GM13977 (cell line): ENCODE measurements at regions not wholly inside any gene's neighbourhood (a gene's known extent, or its start where the extent isn't known, plus 50 kb on each side); places are given as distances from the start of the nearest gene placed in this dataset.
"Not testable (repeated sequence)": the region's sequence is repeated elsewhere in the genome, so short reads cannot be mapped to it uniquely, and the experiment has no call there.

Experiments
- DNase-seq: peaks from one replicate; pipeline ENCODE4 v3.0.0; 2012; ENCODE audit warnings: low spot score
- CTCF ChIP-seq: IDR thresholded peaks from 2 replicates; pipeline ENCODE4 v1.5.1; 2012; ENCODE audit warnings: mild to moderate bottlenecking, control low read depth; ENCODE audit not compliant: insufficient read depth; ENCODE audit errors: extremely low read depth, missing control alignments
- in situ Hi-C: fragments of 300-500 bp; cut with MboI; formaldehyde crosslinking; loops from one replicate; pipeline ENCODE4 v1.12.0; 2022; ENCODE audit warnings: low sequenced_read_pairs, low pct_unique_long_range_greater_than_20kb, mixed read lengths, inconsistent platforms; ENCODE audit not compliant: unreplicated experiment

- in situ Hi-C loops, result no loop called here
These were observed 433.1 kb upstream of the AMELY start for GRCh38 chrY:7344661-7345060.

DNA sequence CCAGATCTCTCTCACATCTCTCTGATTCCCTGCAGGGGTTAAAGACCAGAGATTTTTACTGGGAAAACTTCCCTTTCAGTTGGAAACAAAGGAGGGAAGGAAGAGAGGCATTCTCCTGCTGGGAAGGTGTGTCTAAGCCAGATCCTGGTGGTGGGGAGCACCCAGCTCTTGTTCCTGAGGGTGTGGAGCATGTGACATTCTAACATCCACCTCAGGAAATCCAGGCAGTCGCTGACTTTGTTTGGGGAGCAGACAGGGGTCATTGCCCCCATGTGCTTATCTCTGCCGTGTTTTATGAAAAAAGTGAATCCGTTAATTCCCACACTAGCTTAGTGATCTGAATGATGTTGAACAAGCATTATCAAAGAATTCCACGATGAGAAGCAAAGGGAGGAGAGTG lies 431.7 kb upstream of the AMELY start:
- in situ Hi-C loops, result no loop called here
- no peak for TF ChIP-seq CTCF

More at GRCh38 chrY:7344661-7345060, 433.1 kb upstream of the AMELY start:
- DNase-seq, result no peak
- TF ChIP-seq CTCF, result no peak

GRCh38 chrY:7342732-7343131 lies 431.2 kb upstream of the AMELY start:
- in situ Hi-C loops, DNase-seq: not testable (repeated sequence)

More for the DNA sequence above, 431.7 kb upstream of the AMELY start:
- no peak for DNase-seq

DNA sequence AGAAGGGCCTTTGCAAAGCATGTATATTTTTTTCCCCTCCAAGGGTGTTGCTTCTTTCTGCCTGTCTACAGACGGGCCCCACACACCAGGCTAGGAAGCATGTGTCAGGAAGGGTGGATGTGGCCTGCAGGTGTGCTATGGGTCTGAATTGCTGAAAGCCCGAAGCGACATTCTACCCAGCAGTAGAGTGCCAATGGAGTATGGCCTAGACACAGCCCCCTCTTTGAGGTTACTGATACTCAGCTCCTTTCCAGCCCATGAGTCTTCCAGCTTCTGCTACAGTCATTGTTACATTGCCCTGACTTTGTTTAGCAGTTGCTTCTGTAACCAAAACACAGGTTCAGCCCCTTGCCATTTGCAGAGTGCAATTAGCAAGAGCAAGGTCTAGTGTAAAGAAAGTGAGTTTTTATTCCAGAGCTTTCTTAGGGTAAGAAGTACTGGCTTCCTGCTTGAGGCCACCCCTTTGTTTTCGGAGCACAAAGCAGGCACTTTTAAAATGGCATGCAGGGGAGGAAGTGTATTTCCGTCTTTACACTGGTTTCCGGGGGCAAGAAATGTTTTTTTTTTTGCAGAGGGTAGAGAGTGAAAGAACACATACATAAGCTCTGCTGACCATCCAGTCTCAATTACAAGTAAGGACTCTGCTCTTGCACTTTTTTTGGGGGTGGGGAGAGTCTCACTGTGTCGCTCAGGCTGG lies 428.0 kb upstream of the AMELY start:
- DNase-seq, result no peak
- in situ Hi-C loops, result no loop called here
- TF ChIP-seq CTCF, result no peak

- in situ Hi-C loops, result no loop called here
- TF ChIP-seq CTCF, result no peak
- no peak for DNase-seq
These were observed 424.7 kb upstream of the AMELY start for GRCh38 chrY:7336023-7336873.

- in situ Hi-C loops, result no loop called here
- TF ChIP-seq CTCF, result no peak
- DNase-seq, result no peak
These were observed 422.9 kb upstream of the AMELY start for GRCh38 chrY:7334449-7334848.
